Ovary (tissue), 3 donors: ENCODE measurements at regions not wholly inside any gene's neighbourhood (a gene's known extent, or its start where the extent isn't known, plus 50 kb on each side); places are given as distances from the start of the nearest gene placed in this dataset.

Experiments used
- EP300 ChIP-seq: sonication (generic); formaldehyde crosslinking; IDR thresholded peaks from one replicate; pipeline ENCODE4 v1.6.1; 2017; ENCODE audit warnings: antibody characterized with exemption
- POLR2A ChIP-seq: fragments of 450-650 bp; IDR thresholded peaks from one replicate; pipeline ENCODE4 v1.6.1; 2017; ENCODE audit warnings: antibody characterized with exemption, mild to moderate bottlenecking, moderate library complexity
- TF ChIP-seq, protein P1 (sequence below), 3 donors: fragments of 450-650 bp in 2 of 3; fragments of 200-600 bp in 1 of 3; IDR thresholded peaks; one replicate each; pipeline versions ENCODE4 v1.5.1 to v1.8.0; 2016 to 2022; ENCODE audit warnings: antibody characterized with exemption in 3 of 3, mild to moderate bottlenecking in 1 of 3
- donor health status: DM: no; HTN: no; CAD: no.

DNA sequence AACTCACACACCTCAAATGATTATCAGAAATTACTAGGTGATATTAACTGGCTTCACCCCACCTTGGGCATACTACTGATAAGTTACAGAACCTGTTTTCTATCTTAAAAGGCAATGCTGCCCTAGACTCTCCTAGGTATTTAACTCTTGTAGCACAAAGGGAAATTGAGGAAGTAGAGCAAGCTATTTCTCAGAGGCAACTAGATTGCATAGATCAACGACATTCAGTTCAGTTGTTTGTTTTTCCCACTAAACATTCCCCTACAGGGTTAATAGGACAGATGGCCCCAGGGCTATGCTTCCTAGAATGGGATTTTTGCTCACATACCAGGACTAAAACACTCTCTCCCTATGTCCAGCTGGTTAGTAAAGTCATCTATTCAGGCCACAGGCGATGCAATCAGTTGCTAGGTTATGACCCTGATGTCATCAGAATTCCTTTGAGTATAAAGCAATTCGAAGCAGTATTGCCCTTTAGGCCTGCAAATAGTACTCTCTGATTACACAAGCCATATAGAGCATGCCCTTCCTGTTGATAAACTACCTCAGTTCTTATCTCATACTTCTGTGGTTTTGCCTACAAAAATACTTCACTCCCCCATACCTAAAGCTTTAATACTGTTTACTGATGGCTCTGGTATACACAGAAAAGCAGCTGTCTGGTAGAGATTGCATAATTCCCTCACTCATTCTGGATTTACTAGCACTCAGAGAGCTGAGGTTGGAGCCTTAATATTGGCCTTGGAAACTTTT lies 67.4 kb upstream of the ASCC3 start:
- TF ChIP-seq, protein P1, sequence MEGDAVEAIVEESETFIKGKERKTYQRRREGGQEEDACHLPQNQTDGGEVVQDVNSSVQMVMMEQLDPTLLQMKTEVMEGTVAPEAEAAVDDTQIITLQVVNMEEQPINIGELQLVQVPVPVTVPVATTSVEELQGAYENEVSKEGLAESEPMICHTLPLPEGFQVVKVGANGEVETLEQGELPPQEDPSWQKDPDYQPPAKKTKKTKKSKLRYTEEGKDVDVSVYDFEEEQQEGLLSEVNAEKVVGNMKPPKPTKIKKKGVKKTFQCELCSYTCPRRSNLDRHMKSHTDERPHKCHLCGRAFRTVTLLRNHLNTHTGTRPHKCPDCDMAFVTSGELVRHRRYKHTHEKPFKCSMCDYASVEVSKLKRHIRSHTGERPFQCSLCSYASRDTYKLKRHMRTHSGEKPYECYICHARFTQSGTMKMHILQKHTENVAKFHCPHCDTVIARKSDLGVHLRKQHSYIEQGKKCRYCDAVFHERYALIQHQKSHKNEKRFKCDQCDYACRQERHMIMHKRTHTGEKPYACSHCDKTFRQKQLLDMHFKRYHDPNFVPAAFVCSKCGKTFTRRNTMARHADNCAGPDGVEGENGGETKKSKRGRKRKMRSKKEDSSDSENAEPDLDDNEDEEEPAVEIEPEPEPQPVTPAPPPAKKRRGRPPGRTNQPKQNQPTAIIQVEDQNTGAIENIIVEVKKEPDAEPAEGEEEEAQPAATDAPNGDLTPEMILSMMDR (IDR thresholded peaks at IDR 0.05): no peak
- TF ChIP-seq POLR2A (no peak), EP300 (no peak)
